Lung microvascular endothelial cell (primary cell): ENCODE measurements at regions not wholly inside any gene's neighbourhood (a gene's known extent, or its start where the extent isn't known, plus 50 kb on each side); places are given as distances from the start of the nearest gene placed in this dataset.

Experiments
- DNase-seq, 2 donors: peaks; one replicate each; pipeline versions ENCODE4 v3.0.0 to v3.0.0-alpha.2; 2010; ENCODE audit warnings: low read depth in 2 of 2

- no peak for DNase-seq
Observed at GRCh38 chr9:81489046-81489445, 200.3 kb downstream of the TLE1 start.

DNA sequence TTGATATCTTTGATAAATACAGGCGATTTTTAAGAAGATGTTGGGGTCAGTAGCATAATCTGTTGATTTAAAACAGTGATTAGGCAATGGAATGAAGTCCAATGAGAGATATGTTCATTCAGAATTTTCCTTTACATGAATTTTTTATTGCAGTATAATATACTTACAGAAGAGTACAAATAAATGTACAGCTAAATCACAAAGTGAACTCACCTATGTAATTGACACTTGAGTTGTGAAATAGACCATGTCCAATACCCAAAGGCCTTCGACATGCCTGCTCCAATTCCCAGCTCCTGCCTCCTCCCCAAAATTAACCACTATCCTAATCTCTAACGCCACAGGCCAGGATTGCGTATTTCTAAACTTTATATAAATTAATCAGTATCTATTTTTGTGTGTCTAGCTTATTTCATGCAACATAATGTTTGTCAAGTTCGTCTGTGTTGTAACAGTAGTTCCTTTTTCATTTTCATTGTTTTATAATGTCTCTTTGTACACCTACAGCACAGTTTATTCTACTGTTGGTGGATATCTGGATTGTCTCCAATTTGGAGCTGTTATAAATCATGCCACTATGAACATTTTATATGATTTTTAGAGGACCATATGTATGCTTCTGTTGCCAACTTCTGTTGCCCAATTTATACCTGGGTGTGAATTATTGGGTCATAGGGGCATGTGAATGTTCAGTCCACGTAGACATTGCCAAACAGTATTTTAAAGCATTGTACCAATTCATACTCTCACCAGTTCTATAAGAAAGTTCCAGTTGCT is 208.3 kb downstream of the TLE1 start:
- no peak for DNase-seq

GRCh38 chr9:81479573-81479972 is 209.8 kb downstream of the TLE1 start:
- DNase-seq: no peak

DNA sequence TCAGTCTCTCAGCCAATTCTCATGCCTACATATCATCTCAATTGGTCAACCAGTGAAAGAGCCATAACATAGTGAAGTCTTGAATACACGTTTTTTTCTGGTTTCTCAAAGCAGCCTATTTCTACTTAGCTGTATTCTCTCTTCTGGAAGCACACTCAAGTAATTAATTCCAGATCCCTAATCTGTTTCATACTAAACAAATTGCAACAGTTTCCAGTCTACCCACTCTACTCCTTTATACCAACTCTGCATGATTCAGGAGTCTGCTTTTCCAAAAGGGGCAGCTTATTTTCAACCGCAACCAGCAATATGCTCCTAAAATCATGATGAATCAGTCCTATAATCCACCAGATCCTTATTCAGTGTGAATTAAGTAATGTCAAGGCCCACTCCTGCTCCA is 211.7 kb downstream of the TLE1 start:
- no peak for DNase-seq

DNA sequence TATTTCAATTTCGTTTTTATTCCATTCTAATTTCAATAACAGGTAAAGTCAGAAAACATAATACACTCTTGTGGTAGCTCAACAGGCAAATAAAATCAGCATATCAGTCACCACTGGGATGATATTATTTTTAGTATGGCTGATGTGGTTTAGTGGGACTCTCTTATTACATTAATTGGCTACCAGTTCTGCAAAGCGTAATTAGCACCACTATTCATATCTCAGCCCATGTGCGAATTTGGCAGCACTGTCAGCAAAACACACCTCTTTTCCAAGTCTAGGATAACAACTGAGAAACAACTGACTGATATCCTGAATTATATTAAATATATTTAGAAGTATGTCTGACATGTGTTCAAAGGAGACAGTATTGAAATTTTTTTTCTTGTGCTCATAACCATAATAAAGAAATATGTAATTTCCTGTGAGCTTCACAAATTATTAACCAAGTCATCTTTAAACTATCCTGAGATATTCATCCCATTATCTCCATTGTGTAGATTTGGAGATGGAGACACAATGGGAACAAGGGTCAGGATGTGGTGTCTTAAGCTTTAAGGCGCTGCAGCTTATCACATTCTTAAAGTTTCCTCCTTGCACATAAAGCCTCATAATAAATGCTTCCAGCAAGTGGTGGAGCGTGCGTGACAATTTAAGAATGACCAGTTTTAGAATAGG is 212.4 kb downstream of the TLE1 start:
- no peak for DNase-seq

GRCh38 chr9:81474792-81475191 is 214.6 kb downstream of the TLE1 start:
- DNase-seq: no peak

DNA sequence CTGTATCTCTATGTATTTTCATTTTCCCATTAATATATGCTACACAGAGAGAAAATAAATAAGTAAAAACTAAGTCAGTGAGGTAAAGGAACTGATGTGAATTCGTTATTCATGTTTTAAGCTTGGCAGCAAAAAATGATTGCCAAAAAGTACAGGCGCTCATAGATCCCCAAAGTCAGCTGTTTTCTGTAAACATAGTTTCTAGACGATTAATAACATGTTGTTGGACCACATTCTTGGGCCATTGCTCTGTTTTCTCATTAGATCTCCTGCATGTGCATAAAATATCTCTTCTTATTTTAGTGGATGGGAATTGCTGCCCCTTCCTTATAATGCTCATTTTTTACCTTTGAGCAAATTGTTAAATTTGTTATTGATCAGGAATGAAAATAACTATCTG is 215.2 kb downstream of the TLE1 start:
- no peak for DNase-seq

DNA sequence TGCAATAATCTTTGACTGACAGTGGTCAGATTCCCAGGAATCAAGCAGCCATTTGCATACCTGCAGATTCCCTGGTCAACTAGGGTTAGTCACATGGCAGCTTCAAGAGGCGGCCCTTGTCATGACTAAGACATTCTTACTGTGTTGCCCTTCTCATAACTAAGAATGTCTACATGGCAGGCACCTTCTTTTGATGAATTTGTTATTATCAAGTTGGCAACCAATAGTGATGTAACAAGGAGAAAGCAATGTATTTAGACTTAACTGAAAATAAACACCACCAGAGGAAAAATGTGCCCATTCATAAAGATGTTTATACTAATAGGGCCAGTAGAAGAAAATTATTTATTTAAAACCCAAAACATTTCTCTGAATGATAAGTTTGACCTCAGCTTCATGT is 215.6 kb downstream of the TLE1 start:
- no peak for DNase-seq

DNA sequence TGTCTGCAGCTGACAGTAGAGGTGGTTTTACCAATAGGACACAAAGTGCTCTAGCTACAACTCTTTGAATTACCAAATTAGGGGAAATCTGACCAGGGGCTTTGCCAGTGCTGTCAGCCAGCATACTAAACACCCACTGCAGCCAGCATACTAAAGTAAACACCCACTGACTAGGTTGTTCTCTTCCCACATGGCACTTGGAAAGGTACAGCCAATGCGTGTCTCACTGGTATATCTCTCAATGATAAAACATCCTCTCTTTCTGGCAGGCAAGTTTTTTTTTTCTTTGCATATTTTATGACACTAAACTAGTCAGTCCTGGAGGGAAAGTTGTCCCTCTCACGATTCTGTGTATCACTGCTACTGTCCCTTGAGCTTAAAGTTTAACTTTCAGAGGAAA is 216.1 kb downstream of the TLE1 start:
- no peak for DNase-seq

GRCh38 chr9:81472701-81473100 is 216.6 kb downstream of the TLE1 start:
- no peak for DNase-seq

- no peak for DNase-seq
Observed at GRCh38 chr9:81470864-81471263, 218.5 kb downstream of the TLE1 start.

DNA sequence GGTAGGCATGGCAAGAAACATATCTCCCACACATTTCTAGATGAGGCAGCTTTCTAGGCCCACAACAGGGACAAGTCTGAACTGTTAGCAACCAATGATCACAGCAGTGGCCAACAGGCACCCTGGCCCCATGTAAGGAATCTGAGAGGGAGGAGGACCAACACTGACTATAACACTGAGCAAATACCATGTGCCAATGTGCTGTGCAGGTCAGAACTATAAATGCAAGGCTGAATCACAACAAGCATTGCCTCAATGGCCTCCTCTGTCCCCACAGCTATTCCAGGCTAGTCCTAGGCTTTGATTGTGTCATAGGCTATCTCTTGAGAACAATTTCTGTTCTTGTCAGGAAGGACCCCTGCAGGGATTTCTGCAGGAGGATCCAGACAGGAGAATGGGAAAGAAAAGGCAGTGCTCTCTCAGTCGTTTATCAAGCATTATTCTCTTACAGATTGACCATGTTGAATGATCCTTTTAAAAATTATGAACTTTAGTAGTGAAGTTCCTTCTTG is 221.2 kb downstream of the TLE1 start:
- no peak for DNase-seq

DNA sequence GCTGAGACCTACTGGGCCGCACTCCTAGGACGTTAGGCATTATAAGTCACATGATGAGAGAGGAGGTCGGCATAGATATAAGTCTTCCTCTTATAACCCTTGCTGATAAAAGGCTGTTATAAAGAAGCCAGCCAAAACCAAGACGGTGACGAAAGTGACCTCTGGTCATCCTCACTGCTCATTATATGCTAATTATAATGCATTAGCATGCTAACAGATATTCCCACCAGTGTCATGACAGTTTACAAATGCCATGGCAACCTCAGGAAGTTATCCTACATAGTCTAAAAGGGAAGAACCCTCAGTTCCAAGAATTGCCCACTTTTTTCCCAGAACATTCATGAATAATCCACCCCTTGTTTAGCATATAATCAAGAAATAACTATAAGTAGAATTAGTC is 222.4 kb downstream of the TLE1 start:
- DNase-seq: no peak

- DNase-seq: peak; percentile 11 to 31
Observed at GRCh38 chr9:81465468-81466011, 223.8 kb downstream of the TLE1 start.

GRCh38 chr9:81462801-81463200 is 226.5 kb downstream of the TLE1 start:
- DNase-seq: no peak

DNA sequence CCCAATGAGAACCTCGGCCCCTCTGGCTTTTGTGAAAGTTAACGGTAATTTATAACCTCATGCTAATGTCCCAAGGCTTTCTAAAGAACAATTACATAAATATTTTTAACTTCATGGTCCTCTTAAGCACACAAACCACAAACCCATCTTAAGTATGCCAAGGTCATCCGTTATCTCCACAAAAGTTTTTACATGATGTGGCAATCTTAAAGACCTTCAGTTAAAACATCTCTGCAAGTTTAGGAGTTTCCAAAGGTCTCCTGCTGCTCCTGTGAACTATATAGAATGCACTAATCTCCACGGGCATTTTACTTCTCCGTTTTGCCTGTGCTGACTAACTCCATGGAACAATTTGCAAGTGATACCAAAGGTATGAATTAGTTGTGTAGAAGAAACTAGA is 228.2 kb downstream of the TLE1 start:
- no peak for DNase-seq

DNA sequence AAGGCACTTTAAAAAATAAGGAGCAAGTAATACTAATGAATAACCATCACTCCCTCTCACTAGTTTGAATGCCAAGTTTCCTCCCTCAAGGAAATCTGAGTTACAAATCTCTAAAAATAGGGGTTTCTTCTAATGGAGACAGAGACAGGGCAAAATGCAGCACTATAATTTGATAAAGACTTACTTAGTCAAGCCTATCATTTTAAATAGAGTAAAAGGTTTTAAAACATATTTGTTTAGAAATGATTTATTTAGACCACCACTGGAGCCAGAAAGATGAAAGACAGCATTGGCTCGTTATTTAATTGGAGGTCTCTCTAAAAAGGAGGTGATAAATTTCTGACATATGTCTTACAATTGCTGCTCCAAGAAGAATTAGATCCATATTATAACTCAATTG is 228.7 kb downstream of the TLE1 start:
- no peak for DNase-seq

- no peak for DNase-seq
Observed at GRCh38 chr9:81459591-81459990, 229.8 kb downstream of the TLE1 start.

DNA sequence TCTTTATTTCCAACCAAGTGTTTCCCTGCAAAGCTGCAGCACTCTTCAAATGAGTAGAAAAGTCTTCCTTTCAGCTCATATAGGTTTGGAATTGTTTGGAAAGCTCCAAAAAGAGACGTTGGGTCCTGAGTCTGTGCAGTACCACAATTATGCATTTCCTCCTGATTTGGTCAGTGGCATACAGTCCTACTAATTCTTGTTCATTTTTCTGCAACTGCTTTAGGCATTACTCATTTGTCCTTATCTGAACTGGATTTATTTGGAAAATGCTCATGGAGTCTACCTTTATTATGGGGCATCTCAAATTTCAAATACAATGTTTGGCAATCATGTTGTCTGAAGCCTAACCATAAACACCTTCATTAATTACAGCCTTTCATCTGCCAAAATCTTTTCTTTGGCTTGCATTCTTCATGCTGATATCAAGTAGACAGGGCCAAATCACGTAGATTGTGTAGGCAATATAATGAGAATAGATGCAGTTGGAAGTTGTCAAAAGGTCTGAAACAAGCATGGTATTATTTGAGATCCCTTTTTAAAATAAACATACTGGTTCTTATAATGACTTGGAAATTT is 232.8 kb downstream of the TLE1 start:
- DNase-seq: no peak

DNA sequence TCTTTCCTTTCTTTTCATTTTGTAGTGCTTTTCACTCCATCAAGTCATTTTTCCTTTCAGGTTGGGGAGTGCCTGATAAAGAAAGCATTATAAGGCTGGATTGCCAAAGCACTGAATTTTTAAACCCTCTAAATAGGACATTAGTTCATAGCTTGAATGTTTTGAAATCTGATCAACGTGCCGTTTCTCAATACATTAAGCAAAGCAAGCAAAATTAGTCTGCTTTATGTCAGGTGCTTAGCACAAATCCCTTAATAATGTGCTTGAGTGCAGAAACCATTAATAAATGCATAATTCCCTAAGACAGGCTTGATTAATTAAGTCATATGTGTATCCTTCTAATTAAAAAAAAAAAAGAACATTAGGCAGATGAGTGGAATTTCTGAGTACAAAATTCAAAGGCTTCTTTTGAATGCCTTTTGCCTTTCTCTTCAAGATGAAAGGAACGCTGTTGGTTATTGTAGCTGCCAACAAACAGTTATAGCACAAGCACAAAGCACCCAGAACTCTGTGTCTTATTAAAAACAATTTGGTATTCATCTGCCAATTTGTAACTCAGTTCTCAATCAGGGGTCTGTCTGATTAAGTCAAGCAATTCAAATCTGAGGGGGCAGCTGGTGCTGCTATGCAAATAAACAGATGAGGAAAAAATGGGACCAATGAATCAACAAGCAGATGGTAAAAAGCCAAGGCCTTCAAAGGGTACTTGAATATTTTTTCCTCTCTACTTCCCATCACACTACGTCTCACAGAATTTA is 233.7 kb downstream of the TLE1 start:
- DNase-seq: no peak

DNA sequence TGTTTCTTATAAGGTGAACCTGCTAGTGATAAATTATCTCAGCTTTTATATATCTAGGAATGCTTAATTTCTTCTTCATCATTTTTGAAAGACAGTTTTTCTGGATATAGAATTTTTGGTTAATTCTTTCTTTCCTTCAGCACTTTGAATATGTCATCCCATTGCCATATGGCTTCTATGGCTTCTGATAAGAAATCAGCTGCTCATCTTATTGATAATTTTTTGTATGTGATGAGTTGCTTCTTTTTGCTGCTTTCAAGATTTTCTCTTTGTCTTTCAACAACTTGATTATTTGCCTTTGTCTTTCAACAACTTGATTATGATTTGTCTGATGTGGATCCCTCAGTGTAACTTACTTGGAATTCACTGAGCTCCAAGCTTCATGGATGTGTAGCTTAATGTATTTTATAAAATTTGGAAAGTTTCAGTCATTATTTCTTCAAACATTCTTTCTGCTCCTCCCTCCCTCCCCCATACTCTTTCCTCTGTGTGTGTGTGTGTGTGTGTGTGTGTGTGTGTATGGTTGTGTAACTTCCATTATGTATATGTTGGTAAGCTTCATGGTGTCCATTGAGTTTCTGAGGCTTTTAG is 243.9 kb downstream of the TLE1 start:
- DNase-seq: no peak
